Lower leg skin (tissue), 4 donors: ENCODE measurements at regions not wholly inside any gene's neighbourhood (a gene's known extent, or its start where the extent isn't known, plus 50 kb on each side); places are given as distances from the start of the nearest gene placed in this dataset.

Source experiments
- DNase-seq, 2 donors: peaks; one replicate each; pipeline ENCODE4 v3.0.0-alpha.2; 2019; ENCODE audit warnings: low spot score in 2 of 2
- H3K4me3 ChIP-seq: fragments of 200-600 bp; sonication (generic); 2 replicates; pipeline ENCODE4 v1.5.1; 2017; ENCODE audit warnings: mild to moderate bottlenecking, low read depth; ENCODE audit not compliant: poor library complexity, severe bottlenecking
- CTCF ChIP-seq, 3 donors: fragments of 450-650 bp; IDR thresholded peaks; one replicate each; pipeline ENCODE4 v1.5.1; 2016; ENCODE audit warnings: antibody characterized with exemption in 3 of 3, mild to moderate bottlenecking in 3 of 3, moderate library complexity in 2 of 3
- POLR2A ChIP-seq, 2 donors: fragments of 450-650 bp; IDR thresholded peaks; one replicate each; pipeline ENCODE4 v1.6.1; 2016 to 2017; ENCODE audit warnings: antibody characterized with exemption in 2 of 2, mild to moderate bottlenecking in 1 of 2, moderate library complexity in 1 of 2
- WGBS, 2 donors: methylation state at CpG; one replicate each; pipeline ENCODE4 v1.1.5; 2018; 5-methylcytosine and 5-hydroxymethylcytosine counted together
- intact Hi-C: fragments of 100-400 bp; cut with DNase I; formaldehyde crosslinking; loops from one replicate; pipeline ENCODE4 v1.15.0; 2023; ENCODE audit warnings: low total_unique reads

GRCh38 chr4:17265653-17266052 is 246.2 kb downstream of the QDPR start:
- 90 to 94% methylated on average over 4 of the region's 4 CpGs for WGBS, 2 donors
- intact Hi-C loops, result no loop called here
- no peak for TF ChIP-seq CTCF (IDR thresholded peaks at IDR 0.05)
- no peak for TF ChIP-seq POLR2A (IDR thresholded peaks at IDR 0.05)
- no peak overlapping the region for H3K4me3 ChIP-seq
- no peak for DNase-seq

- 72 to 75% methylated on average over 2 of the region's 2 CpGs for WGBS, 2 donors
- TF ChIP-seq CTCF (IDR thresholded peaks at IDR 0.05), result no peak
- intact Hi-C loops, result no loop called here
- no peak for DNase-seq
- H3K4me3 ChIP-seq, result no peak overlapping the region
These were observed 246.8 kb downstream of the QDPR start for GRCh38 chr4:17265139-17265538.

- H3K4me3 ChIP-seq, result no peak overlapping the region
- TF ChIP-seq CTCF (IDR thresholded peaks at IDR 0.05) (no peak), POLR2A (IDR thresholded peaks at IDR 0.05) (no peak)
- intact Hi-C loops, result no loop called here
- WGBS, 2 donors, result 77 to 89% methylated on average over 4 of the region's 4 CpGs
- no peak for DNase-seq
These were observed 251.6 kb downstream of the QDPR start for GRCh38 chr4:17260166-17260907.

- intact Hi-C loops, result no loop called here
- TF ChIP-seq POLR2A (IDR thresholded peaks at IDR 0.05) (no peak), CTCF (IDR thresholded peaks at IDR 0.05) (no peak)
- H3K4me3 ChIP-seq, result no peak overlapping the region
- 87 to 92% methylated on average over 2 of the region's 2 CpGs for WGBS, 2 donors
- DNase-seq, result no peak
These were observed 253.8 kb downstream of the QDPR start for GRCh38 chr4:17258106-17258505.

GRCh38 chr4:17252131-17252530 is 259.8 kb downstream of the QDPR start:
- no peak overlapping the region for H3K4me3 ChIP-seq
- WGBS, 2 donors, result 82 to 84% methylated on average over 2 of the region's 2 CpGs
- no peak for DNase-seq
- intact Hi-C loops, result no loop called here
- TF ChIP-seq POLR2A (IDR thresholded peaks at IDR 0.05) (no peak), CTCF (IDR thresholded peaks at IDR 0.05) (no peak)

- WGBS, 2 donors, result 66 to 70% methylated on average over 3 of the region's 3 CpGs
- no peak for TF ChIP-seq CTCF (IDR thresholded peaks at IDR 0.05)
- no peak overlapping the region for H3K4me3 ChIP-seq
- intact Hi-C loops, result no loop called here
- no peak for DNase-seq
These were observed 260.8 kb downstream of the QDPR start for GRCh38 chr4:17251101-17251500.
